ENCODE measurements at regions not wholly inside any gene's neighbourhood (a gene's known extent, or its start where the extent isn't known, plus 50 kb on each side); places are given as distances from the start of the nearest gene placed in this dataset.

GRCh38 chr4:117326091-117326490, 240.7 kb upstream of the TRAM1L1 start:
- TF ChIP-seq, protein P1, sequence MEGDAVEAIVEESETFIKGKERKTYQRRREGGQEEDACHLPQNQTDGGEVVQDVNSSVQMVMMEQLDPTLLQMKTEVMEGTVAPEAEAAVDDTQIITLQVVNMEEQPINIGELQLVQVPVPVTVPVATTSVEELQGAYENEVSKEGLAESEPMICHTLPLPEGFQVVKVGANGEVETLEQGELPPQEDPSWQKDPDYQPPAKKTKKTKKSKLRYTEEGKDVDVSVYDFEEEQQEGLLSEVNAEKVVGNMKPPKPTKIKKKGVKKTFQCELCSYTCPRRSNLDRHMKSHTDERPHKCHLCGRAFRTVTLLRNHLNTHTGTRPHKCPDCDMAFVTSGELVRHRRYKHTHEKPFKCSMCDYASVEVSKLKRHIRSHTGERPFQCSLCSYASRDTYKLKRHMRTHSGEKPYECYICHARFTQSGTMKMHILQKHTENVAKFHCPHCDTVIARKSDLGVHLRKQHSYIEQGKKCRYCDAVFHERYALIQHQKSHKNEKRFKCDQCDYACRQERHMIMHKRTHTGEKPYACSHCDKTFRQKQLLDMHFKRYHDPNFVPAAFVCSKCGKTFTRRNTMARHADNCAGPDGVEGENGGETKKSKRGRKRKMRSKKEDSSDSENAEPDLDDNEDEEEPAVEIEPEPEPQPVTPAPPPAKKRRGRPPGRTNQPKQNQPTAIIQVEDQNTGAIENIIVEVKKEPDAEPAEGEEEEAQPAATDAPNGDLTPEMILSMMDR (conservative IDR thresholded peaks at IDR 0.05; ENCODE audit: low read depth, low read length) = no peak
- no peak for TF ChIP-seq EZH2phosphoT487 (IDR thresholded peaks at IDR 0.05; ENCODE audit: borderline replicate concordance, low read length)

Data from PC-3 (cell line).